Thyroid gland (tissue), 4 donors: ENCODE measurements at regions not wholly inside any gene's neighbourhood (a gene's known extent, or its start where the extent isn't known, plus 50 kb on each side); places are given as distances from the start of the nearest gene placed in this dataset.
A peak's percentile ranks its signal among the peaks of the same experiment; 100 is the strongest.
"Not testable (repeated sequence)": the region's sequence is repeated elsewhere in the genome, so short reads cannot be mapped to it uniquely, and the experiment has no call there.

Experiments used
- DNase-seq, 2 donors: peaks; one replicate each; pipeline ENCODE4 v3.0.0-alpha.2; 2019
- H3K27ac ChIP-seq, 3 donors: fragments of 200-600 bp; sonication (generic); 1 replicate in 2 of 3; 2 replicates in 1 of 3; pipeline ENCODE4 v1.5.1; 2016 to 2019; ENCODE audit warnings: mild to moderate bottlenecking in 1 of 3, moderate library complexity in 1 of 3
- H3K27me3 ChIP-seq: fragments of 200-600 bp; sonication (generic); one replicate; pipeline ENCODE4 v1.5.1; 2019
- H3K36me3 ChIP-seq, 2 donors: fragments of 200-600 bp; sonication (generic); one replicate each; pipeline ENCODE4 v1.5.1; 2016 to 2019
- H3K4me1 ChIP-seq, 2 donors: fragments of 200-600 bp; sonication (generic); one replicate each; pipeline ENCODE4 v1.5.1; 2017 to 2019
- H3K4me3 ChIP-seq, 3 donors: fragments of 200-600 bp; sonication (generic); replicated peaks in 1 of 3; 1 replicate in 2 of 3; 2 replicates in 1 of 3; pipeline ENCODE4 v1.5.1; 2016; ENCODE audit warnings: mild to moderate bottlenecking in 1 of 3
- H3K9me3 ChIP-seq: fragments of 200-600 bp; sonication (generic); one replicate; pipeline ENCODE4 v1.5.1; 2017
- POLR2A ChIP-seq, 2 donors: fragments of 450-650 bp; IDR thresholded peaks; one replicate each; pipeline ENCODE4 v1.6.1; 2017; ENCODE audit warnings: antibody characterized with exemption in 2 of 2, mild to moderate bottlenecking in 2 of 2, moderate library complexity in 1 of 2
- WGBS, 2 donors: methylation state at CpG; one replicate each; pipeline ENCODE4 v1.1.5; 2017; 5-methylcytosine and 5-hydroxymethylcytosine counted together
- intact Hi-C: fragments of 100-400 bp; cut with DNase I; formaldehyde crosslinking; loops from one replicate; pipeline ENCODE4 v1.15.1; 2023
- TF ChIP-seq, protein P1 (sequence below), 6 experiments: fragments of 200-600 bp in 3 of 6; fragments of 450-650 bp in 3 of 6; sonication (generic) in 3 of 6; IDR thresholded peaks; one replicate each; pipeline ENCODE4 v1.5.1; 2016 to 2019; ENCODE audit warnings: antibody characterized with exemption in 6 of 6, mild to moderate bottlenecking in 2 of 6, inconsistent platforms in 1 of 6, moderate library complexity in 1 of 6

DNA sequence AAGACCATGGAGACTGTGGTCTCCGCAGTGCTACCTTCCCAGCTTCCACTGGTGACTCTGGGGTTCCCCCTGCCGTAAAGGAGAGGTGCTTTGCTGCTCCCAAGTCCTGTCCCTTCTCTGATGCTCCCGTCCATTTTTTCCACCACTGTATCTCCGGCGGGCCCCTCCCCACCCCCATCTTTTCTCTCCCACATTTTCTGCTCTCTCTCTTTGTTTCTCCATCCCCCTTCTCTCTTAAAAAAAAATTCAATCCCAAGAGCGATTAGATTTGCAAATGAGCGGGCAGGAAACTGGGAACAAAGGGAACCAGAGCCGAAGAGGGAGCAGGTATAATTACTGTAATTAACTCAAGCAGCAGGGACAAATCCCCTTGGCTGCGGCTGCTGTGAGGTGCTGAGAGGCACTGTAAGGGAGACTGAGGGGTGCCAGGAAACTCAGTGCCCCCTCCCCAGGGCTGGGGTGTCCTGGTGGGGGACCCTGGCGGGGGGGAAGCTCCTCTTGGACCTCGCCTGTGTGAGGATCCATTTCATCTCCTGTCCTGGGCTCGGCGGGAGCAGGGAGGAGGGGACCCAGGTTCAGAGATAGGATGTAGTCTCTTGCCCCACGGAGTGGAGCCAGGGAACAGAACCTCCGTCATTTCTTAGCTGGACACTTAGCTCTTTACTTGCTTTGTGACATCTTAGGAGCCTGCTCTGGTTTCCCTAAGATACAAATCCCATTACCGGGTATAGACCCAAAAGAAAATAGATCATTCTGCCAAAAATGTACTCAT is 140.4 kb upstream of the NRXN3 start:
- Histone ChIP-seq H3K27me3 (no peaks in the 10 kb centered on the region), H3K4me1 (no peaks in the 10 kb centered on the region), H3K27ac (no peak overlapping the region), H3K9me3 (no peaks in the 10 kb centered on the region), H3K4me3 (no peak overlapping the region), H3K36me3 (no peaks in the 10 kb centered on the region)
- TF ChIP-seq, protein P1, sequence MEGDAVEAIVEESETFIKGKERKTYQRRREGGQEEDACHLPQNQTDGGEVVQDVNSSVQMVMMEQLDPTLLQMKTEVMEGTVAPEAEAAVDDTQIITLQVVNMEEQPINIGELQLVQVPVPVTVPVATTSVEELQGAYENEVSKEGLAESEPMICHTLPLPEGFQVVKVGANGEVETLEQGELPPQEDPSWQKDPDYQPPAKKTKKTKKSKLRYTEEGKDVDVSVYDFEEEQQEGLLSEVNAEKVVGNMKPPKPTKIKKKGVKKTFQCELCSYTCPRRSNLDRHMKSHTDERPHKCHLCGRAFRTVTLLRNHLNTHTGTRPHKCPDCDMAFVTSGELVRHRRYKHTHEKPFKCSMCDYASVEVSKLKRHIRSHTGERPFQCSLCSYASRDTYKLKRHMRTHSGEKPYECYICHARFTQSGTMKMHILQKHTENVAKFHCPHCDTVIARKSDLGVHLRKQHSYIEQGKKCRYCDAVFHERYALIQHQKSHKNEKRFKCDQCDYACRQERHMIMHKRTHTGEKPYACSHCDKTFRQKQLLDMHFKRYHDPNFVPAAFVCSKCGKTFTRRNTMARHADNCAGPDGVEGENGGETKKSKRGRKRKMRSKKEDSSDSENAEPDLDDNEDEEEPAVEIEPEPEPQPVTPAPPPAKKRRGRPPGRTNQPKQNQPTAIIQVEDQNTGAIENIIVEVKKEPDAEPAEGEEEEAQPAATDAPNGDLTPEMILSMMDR (IDR thresholded peaks at IDR 0.05), result peak in 2 of 6 experiments; percentile 28 to 47
- no peak for TF ChIP-seq POLR2A (IDR thresholded peaks at IDR 0.05)
- WGBS, 2 donors, result 28 to 32% methylated on average over 15 to 16 of the region's 16 CpGs
- intact Hi-C loops, result no loop called here
- DNase-seq, result peak; percentile 4 to 9

DNA sequence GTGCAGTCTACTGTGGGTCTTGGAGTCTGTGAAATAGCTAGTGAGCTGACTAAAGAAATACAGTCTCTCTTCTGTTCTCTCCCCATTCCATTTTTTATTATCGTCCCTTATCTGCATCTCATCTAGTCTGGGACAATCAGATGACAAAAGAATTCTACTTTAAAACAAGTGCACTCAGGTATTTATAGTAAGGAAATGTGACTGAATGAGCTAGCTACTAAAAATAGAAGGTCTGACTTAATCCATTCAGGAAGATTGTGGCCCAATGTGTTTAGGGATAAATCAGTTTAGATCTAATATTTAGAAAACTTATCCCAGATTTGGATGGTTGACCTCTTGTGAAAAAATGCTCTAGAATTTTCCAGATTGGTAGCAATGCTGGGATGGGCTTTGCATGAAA is 126.8 kb upstream of the NRXN3 start:
- Histone ChIP-seq H3K4me1 (peaks cover 4 to 12% of the 10 kb centered on the region in 2 donors), H3K4me3 (no peak overlapping the region), H3K27me3 (no peaks in the 10 kb centered on the region), H3K27ac (peak overlapping the region in 1 of 3 donors; percentile 69), H3K9me3 (no peaks in the 10 kb centered on the region), H3K36me3 (no peaks in the 10 kb centered on the region)
- no peak for DNase-seq
- WGBS, 2 donors, result 28 to 41% methylated on average over 1 of the region's 1 CpG
- intact Hi-C loops, result no loop called here
- TF ChIP-seq, protein P1 (IDR thresholded peaks at IDR 0.05), result no peak
- no peak for TF ChIP-seq POLR2A (IDR thresholded peaks at IDR 0.05)

GRCh38 chr14:78048120-78048519 is 122.1 kb upstream of the NRXN3 start:
- Histone ChIP-seq H3K9me3 (no peaks in the 10 kb centered on the region), H3K27ac (no peak overlapping the region), H3K4me3 (no peak overlapping the region), H3K27me3 (no peaks in the 10 kb centered on the region), H3K4me1 (peaks cover under 1 to 6% of the 10 kb centered on the region in 2 donors), H3K36me3 (no peaks in the 10 kb centered on the region)
- DNase-seq, result no peak
- 23% methylated on average over 1 of the region's 1 CpG for WGBS, 2 donors
- intact Hi-C loops, result no loop called here
- TF ChIP-seq, protein P1 (IDR thresholded peaks at IDR 0.05), result no peak
- no peak for TF ChIP-seq POLR2A (IDR thresholded peaks at IDR 0.05)

GRCh38 chr14:78056890-78057289 is 113.3 kb upstream of the NRXN3 start:
- H3K27ac ChIP-seq, H3K4me1 ChIP-seq, H3K9me3 ChIP-seq, H3K27me3 ChIP-seq, intact Hi-C loops, H3K36me3 ChIP-seq, DNase-seq, H3K4me3 ChIP-seq: not testable (repeated sequence)
- 88 to 96% methylated on average over 2 of the region's 2 CpGs for WGBS, 2 donors

DNA sequence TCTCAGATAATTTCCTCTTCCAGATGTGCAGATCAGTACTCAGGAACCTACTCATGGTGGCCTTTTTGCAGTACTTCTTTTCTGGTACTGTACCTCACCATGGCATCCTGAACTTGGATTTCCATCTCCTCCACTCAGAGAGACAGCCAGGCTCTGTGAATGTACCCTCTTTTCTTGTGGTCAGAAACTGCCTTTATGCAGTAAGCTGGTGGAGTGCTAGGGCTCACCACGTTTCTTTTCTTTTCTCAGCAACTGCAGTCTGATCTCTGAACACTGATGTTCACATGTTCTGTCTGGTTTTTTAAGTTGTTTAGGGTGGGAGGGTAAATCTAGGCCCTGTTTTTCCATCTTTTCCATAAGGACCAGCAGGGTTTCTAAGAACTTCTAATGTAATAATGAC is 99.8 kb upstream of the NRXN3 start:
- DNase-seq, result no peak
- 56 to 61% methylated on average over 1 of the region's 1 CpG for WGBS, 2 donors
- Histone ChIP-seq H3K27ac (no peak overlapping the region), H3K9me3 (no peaks in the 10 kb centered on the region), H3K4me3 (no peak overlapping the region), H3K36me3 (no peaks in the 10 kb centered on the region), H3K27me3 (no peaks in the 10 kb centered on the region), H3K4me1 (no peaks in the 10 kb centered on the region)
- intact Hi-C loops, result no loop called here
- TF ChIP-seq, protein P1 (IDR thresholded peaks at IDR 0.05), result no peak
- TF ChIP-seq POLR2A (IDR thresholded peaks at IDR 0.05), result no peak
